ENCODE measurements at regions not wholly inside any gene's neighbourhood (a gene's known extent, or its start where the extent isn't known, plus 50 kb on each side); places are given as distances from the start of the nearest gene placed in this dataset.

- Histone ChIP-seq H3K9me3 (ENCODE audit: insufficient read depth, low read length) (no peaks in the 10 kb centered on the region), H3K79me2 (ENCODE audit: low read length) (no peaks in the 10 kb centered on the region), H3K9ac (ENCODE audit: low read length) (no peak overlapping the region), H3K27me3 (ENCODE audit: low read depth, low read length) (no peaks in the 10 kb centered on the region), H3K4me2 (ENCODE audit: low read length) (no peak overlapping the region), H3K4me3 (ENCODE audit: low read length) (no peak overlapping the region), H3K4me1 (ENCODE audit: low read length) (no peaks in the 10 kb centered on the region), H3K36me3 (replicated peaks; ENCODE audit: low read depth, low read length) (no peaks in the 10 kb centered on the region), H3K27ac (ENCODE audit: low read length) (no peak overlapping the region), H4K20me1 (ENCODE audit: insufficient read depth, low read length) (no peaks in the 10 kb centered on the region), H2AFZ (ENCODE audit: low read depth, low read length) (no peak overlapping the region)
- no peak for TF ChIP-seq CTCF (IDR thresholded peaks at IDR 0.05; ENCODE audit: low read depth, low read length)
- TF ChIP-seq EZH2phosphoT487 (IDR thresholded peaks at IDR 0.05; ENCODE audit: low read depth): no peak
These were observed 143.7 kb downstream of the ACER2 start for GRCh38 chr9:19552282-19553105.

GRCh38 chr9:19551124-19551929 is 142.5 kb downstream of the ACER2 start:
- H3K4me2 ChIP-seq (ENCODE audit: low read length): no peak overlapping the region
- H3K27me3 ChIP-seq (ENCODE audit: low read depth, low read length): no peaks in the 10 kb centered on the region
- H3K9ac ChIP-seq (ENCODE audit: low read length): no peak overlapping the region
- no peak overlapping the region for H3K4me3 ChIP-seq (ENCODE audit: low read length)
- H2AFZ ChIP-seq (ENCODE audit: low read depth, low read length): no peak overlapping the region
- no peaks in the 10 kb centered on the region for H3K4me1 ChIP-seq (ENCODE audit: low read length)
- no peak overlapping the region for H3K27ac ChIP-seq (ENCODE audit: low read length)
- no peaks in the 10 kb centered on the region for H3K9me3 ChIP-seq (ENCODE audit: insufficient read depth, low read length)
- no peaks in the 10 kb centered on the region for H3K79me2 ChIP-seq (ENCODE audit: low read length)
- TF ChIP-seq EZH2phosphoT487 (IDR thresholded peaks at IDR 0.05; ENCODE audit: low read depth) (no peak), CTCF (IDR thresholded peaks at IDR 0.05; ENCODE audit: low read depth, low read length) (0 out of 2 replicates have a peak, but pooled peaks have one; percentile 8)
- no peaks in the 10 kb centered on the region for H3K36me3 ChIP-seq (replicated peaks; ENCODE audit: low read depth, low read length)
- no peaks in the 10 kb centered on the region for H4K20me1 ChIP-seq (ENCODE audit: insufficient read depth, low read length)

- Histone ChIP-seq H3K4me1 (ENCODE audit: low read length) (no peaks in the 10 kb centered on the region), H3K36me3 (replicated peaks; ENCODE audit: low read depth, low read length) (no peaks in the 10 kb centered on the region), H3K9me3 (ENCODE audit: insufficient read depth, low read length) (no peaks in the 10 kb centered on the region), H3K27me3 (ENCODE audit: low read depth, low read length) (no peaks in the 10 kb centered on the region), H2AFZ (ENCODE audit: low read depth, low read length) (no peak overlapping the region), H3K9ac (ENCODE audit: low read length) (no peak overlapping the region), H3K27ac (ENCODE audit: low read length) (no peak overlapping the region), H4K20me1 (ENCODE audit: insufficient read depth, low read length) (no peaks in the 10 kb centered on the region), H3K4me2 (ENCODE audit: low read length) (no peak overlapping the region), H3K79me2 (ENCODE audit: low read length) (no peaks in the 10 kb centered on the region), H3K4me3 (ENCODE audit: low read length) (no peak overlapping the region)
- TF ChIP-seq EZH2phosphoT487 (IDR thresholded peaks at IDR 0.05; ENCODE audit: low read depth): no peak
These were observed 141.2 kb downstream of the ACER2 start for GRCh38 chr9:19550009-19550408.

GRCh38 chr9:19533373-19533772 is 124.6 kb downstream of the ACER2 start:
- TF ChIP-seq EZH2phosphoT487 (IDR thresholded peaks at IDR 0.05; ENCODE audit: low read depth) (no peak), CTCF (IDR thresholded peaks at IDR 0.05; ENCODE audit: low read depth, low read length) (no peak)
- H3K4me2 ChIP-seq (ENCODE audit: low read length): no peak overlapping the region
- H3K79me2 ChIP-seq (ENCODE audit: low read length): no peaks in the 10 kb centered on the region
- no peak overlapping the region for H3K9ac ChIP-seq (ENCODE audit: low read length)
- H3K36me3 ChIP-seq (replicated peaks; ENCODE audit: low read depth, low read length): no peaks in the 10 kb centered on the region
- H3K9me3 ChIP-seq (ENCODE audit: insufficient read depth, low read length): no peaks in the 10 kb centered on the region
- no peak overlapping the region for H3K4me3 ChIP-seq (ENCODE audit: low read length)
- H3K27me3 ChIP-seq (ENCODE audit: low read depth, low read length): peaks cover 10% of the 10 kb centered on the region
- H3K4me1 ChIP-seq (ENCODE audit: low read length): no peaks in the 10 kb centered on the region
- no peaks in the 10 kb centered on the region for H4K20me1 ChIP-seq (ENCODE audit: insufficient read depth, low read length)
- no peak overlapping the region for H3K27ac ChIP-seq (ENCODE audit: low read length)
- no peak overlapping the region for H2AFZ ChIP-seq (ENCODE audit: low read depth, low read length)

Data from OCI-LY3 (cell line).